ENCODE measurements at regions not wholly inside any gene's neighbourhood (a gene's known extent, or its start where the extent isn't known, plus 50 kb on each side); places are given as distances from the start of the nearest gene placed in this dataset.
"Not testable (repeated sequence)": the region's sequence is repeated elsewhere in the genome, so short reads cannot be mapped to it uniquely, and the experiment has no call there.

DNA sequence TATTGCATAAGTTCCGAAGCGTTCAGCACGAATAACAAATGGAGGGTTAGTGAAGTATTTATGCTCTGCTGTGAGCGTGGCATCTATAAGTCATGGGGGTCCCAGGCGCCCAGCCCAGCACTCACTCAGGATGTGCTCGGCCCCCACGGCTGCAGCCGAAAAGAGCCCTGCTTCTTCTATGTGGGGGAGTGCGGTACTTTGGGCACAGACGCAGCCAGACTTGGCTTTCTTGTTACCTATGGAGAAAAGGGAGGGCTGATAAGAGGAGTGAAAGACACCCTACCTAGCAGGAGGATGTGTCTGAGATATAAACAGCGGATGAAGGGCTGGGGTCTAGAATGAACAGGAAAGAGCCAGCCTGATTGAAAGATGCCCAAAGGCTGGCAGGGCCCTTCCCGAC, 51.4 kb downstream of the MRPL36 start:
- DNase-seq = no peak

DNA sequence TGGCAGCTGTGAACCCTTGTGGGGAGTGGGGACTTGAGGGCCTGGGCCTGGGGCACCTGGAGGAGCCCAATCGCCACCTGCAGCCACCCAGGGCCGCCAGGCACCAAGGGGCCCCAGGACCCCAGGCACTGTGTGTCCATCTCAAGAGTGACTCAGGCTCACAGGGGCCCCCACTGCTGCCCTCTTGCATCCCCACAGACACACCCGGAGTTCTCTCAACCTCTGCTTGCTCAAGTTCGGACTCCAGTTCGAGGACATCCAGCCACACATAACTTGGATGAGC, 51.9 kb downstream of the MRPL36 start:
- DNase-seq = no peak

DNA sequence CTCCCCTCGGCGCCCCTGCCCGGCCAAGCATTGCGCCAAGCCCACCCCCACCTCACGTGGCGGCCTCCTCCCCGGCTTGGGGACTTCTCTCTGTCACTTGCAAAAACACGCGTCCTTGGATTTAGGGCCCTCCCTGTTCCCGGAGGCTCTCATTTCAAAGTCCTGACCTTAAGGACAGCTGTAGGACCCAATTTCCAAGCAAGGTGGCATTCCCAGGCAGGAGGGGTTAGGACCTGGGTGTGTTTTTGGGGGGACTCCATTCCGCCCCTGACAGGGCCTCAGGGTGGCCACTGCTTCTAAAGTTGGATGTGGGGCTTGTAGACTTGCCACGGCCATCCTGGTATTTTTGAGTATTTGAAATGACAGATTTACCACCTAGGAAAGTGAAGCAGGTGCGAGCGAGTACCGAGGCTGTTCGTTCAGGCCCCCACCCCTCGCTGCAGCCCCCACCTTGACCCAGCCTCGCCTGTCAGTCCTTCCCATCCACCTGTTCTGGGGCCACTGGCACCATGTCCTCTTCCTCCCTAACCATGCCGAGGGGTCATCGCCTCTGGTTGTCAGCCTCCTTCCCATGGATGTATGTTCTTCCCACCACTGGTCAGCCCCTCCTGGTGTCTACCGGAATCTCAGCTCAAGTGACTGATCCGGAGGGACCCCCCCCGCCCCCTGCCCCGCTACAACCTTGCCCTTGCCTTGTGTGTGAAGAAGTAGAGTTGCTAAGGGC, 52.4 kb downstream of the MRPL36 start:
- DNase-seq = no peak

DNA sequence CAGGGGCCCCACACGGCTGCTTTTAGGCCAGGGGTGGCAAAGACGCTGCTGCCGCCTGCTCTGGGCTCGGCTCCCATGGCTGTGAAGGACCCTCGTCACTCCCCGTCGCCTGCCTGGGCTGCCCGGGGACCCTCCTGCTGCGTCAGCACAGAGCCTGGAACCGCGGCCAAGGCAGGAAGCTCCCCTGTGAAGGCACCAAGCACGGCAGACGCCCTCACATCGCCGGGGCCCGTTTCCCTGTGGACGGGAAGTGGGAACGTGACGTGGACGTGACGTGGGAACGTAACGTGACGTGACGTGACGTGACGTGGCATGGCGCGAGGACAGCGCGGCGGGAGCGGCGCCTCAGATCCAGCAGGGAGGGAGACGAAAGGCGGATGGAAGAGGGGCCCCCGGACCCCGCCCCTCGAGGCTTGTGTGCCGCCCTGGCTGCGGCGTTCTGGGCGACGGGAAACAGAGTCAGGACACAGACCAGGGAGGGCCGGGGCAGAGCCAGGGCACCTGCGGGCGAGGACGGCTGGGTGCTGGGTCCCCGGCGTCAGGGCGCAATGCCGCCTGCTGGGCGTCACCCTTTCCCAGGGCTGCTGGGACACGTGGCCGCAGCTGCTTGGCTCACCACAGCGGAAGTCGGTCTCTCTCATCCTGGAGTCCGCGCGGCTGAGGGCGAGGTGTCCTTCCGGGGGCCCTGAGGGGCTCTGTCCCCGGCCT, 53.1 kb downstream of the MRPL36 start:
- no peak for DNase-seq

DNA sequence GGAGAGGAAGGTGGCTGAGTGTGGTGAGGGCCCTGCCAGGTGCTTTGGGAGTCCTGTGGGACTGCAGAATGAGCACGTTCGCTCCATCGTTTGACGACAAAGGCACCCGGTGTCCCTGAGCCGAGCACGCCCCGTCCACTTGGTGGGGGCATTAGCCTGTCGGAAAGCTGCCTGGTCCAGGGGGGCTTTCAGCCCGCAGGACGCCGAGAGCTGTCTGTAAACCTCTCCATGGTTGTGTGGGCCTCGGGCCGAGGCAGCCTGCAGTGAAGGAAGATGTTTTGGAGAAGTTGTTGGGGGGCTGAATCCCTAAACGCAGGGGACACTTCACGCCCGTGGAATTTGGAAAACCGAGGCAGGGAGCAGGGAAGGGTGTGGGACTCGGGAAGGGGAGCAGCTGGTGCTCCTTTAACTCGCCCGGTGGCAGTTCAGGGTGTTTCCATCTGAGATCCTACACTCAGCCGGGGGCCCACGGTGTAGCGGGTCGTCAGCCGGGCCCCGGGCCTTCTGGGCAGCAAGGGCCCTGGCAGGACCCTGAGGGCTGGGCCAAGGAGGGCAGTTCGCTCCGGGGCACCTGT, 53.8 kb downstream of the MRPL36 start:
- no peak for DNase-seq

DNA sequence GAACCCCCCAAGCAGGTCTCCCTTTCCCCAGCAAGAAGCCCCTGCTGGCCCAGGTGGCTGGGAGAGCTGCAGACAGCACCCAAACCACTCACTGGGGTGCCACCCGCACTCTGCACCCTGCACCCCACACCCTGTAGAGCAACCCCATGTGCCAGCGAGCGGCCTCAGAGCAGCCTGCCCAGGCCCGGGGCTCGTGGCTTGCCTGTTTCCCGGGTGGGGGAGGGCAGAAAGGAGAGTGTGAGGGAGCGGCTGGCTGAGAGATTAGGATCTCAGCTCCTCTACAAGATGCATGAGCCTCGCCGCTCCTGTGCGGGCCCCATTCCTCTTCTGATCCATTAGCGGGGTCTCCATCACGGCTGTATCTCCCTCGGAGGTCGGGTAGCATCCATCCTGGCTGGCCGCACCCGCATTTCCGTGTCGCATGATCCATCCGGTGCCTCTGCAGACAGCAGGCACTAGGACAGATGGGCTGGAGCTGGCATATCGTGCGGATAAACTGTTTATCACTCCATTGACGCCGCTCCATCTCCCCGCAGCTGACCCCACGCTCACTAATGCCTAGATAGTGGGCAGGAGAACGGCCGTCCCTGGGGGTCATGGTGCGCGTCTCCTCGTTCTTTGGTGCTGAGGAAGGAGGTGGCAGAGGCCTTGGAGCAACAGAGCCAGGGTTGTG, 54.4 kb downstream of the MRPL36 start:
- DNase-seq = no peak

DNA sequence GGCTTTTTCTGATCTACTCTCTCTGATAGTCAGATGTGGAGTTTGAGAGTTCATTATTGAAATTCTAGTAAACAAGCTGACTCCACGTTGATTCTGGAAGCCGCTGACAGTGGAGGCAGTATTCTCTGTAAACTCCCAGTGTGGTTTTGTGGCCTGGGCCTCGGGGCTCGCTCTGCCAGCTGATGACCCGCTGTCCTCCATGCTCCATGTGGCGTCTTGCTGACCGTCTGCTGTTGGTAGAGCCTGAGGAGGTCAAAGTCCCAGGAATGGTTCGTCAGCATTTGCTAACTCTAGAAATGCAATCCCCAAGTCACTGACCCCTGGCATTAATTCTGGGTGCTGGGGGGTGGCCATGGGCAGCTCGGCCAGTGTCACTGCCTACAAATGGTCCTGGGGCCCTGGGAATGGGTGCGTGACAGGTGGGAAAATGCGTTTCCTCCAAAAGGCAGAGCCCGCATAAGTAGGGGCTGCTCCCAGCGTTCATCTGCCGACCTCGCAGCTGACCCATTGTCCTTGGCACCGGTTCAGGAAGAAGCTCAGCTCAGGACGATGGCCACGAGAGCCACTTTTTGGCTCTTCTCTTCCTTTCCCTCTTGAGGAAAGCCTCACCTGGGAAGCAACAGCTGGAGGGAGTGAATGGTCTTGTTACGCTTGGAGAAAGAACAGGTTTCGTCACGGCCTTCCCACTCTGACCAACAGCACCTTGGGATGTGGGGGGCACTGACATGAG, 55.1 kb downstream of the MRPL36 start:
- no peak for DNase-seq

DNA sequence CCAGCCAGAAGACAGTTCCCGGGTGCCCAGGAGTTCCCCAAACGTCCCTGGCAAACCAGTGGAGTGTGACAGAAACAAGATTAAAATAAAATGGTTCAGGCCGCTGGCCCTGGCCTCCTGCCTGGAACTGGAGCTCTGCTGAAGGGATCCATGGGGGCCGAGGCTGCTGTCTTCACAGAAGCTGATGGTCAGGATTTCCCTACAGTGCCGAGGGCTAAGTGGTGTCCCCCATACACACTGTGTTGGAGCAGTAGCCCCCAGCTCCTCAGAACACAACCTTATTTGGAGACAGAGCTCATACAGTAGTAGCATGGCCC, 55.9 kb downstream of the MRPL36 start:
- DNase-seq = no peak

DNA sequence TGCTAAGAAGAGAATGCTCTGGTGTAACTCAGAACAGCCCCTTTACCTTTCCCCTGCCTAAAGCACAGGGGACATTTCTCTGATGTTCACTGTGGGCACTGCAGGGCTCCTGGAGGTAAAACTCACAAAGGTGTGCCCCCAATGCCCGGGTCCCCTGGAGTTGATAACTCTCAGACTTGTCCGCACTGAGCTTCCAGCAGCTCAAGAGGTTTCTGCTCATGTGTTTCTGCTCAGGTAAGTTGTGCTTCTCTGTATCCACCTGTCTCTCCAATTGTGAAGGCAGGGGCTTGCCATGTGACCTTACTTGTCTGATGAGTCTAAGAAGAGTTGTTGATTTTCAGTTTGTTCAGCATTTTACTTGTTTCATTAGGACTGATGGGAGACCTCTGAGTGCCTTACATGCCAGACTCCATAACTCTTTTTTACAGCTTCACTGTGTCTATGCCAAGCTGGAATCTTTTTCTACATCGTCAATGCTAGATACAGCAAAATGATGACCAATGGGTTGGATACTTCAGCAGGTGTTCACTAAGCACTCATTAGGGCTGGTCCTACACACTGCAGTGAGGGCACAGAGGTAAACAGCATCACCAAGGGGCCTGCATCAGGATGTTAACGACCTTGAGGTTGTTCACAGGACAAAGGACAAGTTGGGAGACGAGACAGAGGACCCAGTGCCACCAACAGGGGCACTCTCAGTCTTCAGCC, 56.4 kb downstream of the MRPL36 start:
- DNase-seq = no peak

DNA sequence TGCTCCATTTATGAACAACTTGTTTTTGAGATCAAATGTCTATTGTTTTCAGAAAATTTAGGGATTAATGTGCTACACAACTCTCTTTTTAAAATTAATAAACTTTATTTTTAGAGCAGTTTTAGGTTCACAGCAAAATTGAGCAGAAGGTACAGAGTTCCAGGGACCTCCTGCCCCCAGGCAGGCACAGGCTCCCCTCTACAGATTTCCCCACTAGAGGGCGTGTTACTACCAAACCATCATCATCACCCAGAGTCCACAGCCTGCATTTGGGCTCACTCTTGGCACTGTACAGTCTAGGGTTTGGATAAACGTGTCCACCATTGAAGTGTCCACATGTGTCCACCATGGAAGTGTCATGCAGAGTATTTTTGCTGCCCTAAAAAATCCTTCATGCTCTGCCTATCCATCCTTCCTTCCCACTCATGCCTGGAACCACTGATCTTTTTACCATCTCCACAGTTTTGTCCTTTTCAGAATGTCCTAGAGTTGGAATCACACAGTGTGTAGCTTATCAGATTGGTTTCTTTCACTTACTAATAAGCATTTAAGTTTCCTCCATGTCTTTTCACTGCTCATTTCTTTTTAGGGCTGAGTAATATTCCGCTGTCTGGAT, 61.7 kb downstream of the MRPL36 start:
- DNase-seq = peak; percentile 30

DNA sequence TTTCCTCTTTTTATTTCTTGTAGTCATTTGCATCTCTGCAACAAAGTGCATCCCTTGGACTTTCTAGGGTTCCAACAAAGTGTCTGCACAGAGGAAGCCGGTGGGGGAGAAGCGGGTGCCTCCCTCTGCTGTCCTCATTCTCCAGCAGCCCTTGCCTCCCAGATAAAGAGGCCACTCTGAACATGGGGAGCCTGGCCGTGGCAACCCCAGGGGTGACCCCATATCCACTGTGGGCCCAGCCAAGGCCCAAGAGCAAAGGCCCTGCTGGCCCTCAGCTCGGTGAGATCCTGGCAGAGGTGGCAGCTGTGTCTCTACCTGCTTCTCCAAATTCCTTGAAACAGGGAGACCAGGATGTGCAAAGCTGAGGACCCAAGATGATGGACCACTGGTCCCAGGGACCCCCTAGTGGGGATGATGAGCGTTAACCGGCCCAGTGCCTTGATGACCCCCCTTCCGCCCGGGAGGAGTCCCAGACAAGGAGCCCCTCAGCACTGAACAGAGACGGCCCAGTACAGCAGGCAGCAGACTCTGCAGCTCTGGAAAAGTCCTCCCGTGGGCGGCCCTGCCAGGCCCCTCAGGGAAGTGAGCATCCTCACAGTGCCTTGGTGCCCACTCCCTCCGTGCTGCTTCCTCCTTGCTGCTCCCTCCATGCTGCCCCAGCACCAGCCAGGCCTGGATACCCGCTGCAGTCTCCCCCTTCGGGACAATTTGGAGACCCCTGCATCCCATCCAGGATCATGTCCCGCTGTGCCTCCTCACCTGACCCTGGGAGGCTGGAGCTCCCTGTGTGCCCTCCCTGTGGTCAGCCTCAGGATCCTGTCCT, 62.5 kb downstream of the MRPL36 start:
- DNase-seq = no peak

DNA sequence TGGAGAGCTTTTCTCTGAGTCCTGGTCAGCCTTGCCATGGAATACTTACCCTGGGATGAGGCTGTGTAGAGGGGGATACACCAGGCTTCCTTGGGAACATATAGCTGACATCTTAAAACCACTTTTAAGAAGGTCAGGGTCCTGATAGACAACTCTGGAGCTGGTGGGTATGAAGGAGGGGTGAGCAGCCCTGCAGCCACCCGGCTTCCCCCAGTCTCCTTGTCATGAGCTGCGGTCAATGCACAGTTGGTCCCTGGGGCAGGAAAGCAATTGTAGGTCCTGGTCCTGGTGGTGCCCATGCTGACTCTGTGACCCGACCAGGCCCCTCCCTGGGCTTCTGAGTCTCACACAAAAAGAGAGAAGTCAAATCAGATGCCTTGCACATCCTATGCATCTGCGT, 63.6 kb downstream of the MRPL36 start:
- DNase-seq = no peak

DNA sequence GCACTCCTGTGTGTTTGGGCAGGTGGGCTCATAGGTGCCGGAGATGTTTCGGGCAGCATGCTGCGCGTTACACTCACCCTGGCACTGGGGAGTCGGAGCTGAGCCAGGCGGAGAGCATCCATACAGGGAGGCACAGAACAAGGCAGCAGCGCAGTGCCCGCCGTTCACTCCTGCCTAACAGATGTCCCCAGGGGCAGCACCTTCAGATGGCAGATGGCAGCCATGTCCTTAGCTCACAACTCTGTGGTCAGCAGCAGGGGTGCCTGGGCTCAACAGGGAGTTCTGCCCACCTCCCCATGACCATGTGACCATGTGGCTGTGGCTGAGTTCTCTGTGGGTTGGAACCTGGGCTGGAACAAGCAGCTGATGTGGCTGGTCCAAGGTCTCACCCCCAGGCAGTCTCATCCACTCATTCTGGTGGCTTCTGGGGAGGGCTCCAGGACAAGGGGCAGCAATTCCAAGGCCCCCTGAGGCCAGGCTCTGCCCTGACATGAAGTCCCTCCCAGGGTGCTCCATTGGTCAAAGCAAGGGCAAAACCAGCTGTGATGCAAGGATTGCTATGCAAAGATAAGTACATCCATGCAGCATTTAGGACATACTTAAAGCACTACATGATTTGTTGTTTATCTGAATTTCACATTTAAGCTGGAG, 64.2 kb downstream of the MRPL36 start:
- DNase-seq = no peak

DNA sequence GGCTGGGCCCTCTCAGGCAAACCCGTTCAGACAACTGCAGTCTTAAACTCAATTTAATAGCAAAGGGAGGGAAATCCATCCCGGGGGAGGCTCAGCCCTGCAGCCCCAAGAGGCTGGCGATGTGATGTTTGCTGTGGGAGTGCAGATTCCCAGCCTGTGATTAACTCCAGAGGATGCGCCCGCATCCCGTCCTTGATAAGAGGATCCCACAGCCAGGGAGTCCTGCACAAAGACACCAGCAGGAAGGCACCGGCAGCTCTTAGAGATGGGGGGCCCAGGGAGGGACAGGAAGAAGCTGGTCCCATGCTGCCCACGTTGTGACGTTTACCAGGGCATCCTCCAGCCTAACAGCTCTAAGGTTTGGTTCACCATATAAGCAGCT, 64.7 kb downstream of the MRPL36 start:
- DNase-seq = no peak

DNA sequence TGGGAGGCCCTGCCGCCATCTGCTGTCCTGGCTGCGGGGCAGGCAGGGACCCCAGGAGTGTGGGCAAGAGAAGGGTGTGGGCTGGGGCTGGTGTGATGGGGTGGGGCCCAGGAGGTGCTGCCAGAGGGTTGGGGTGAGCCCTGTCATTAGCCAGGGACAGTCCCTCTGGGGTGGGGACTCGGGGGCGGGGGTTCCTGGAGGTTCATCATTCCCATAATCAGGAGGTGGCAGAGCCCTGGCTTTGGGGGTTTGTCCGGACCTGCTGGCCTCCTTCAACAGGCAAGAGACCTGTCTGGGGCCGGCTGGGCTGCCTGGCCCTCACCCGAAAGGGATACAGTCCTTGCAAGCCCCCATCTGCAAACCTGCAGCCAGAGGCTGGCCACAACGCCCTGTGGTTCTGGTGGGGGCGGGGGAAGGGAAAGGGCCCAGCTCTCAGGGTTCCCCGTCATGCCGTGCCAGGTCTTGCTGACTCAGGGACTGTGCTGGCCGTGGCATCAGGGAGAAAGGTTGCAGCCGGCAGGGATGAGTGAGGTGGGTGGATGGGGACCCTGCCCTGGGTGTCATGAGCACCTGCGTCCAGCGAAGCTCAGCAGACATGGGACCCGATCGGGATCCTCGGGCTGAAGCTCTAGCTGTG, 65.2 kb downstream of the MRPL36 start:
- DNase-seq = no peak

DNA sequence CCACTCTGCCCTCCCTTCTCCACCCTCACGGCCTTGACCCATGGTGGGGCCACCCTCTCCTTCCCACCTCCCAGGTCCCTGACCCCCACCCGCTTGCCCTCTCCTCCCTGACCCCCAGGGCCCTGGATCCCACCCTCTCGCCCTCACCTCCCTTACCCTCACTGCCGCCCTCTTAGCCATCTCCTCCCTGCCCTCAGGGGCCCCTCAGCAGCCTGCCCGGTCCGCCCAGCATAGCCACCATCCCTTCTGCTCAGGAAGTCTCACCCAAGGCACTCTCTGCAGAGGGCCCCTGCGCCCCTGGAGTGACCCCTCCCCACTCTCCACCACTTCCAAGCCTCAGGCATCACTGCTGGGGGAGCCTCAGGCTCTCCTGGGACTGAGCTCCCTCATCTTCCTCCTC, 66.3 kb downstream of the MRPL36 start:
- DNase-seq = no peak

DNA sequence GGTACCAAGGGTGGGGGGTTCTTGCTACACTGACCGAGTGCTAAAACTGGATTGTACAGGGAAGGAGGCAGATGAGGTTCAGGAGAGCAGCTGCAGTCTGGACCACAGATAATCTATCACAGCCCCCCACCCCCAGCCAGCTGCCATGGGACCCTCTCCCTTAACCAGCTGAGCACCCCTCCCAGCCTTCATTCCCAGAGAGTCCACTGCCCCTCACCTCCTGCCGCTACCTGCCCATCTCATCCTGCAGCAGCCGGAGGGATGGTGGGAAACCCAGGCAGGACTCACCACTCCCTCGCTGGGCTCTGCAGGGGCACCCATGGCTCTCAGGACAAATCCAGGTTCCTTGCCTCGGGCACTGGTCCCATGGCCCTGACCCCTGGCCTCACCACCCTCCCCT, 66.7 kb downstream of the MRPL36 start:
- no peak for DNase-seq

DNA sequence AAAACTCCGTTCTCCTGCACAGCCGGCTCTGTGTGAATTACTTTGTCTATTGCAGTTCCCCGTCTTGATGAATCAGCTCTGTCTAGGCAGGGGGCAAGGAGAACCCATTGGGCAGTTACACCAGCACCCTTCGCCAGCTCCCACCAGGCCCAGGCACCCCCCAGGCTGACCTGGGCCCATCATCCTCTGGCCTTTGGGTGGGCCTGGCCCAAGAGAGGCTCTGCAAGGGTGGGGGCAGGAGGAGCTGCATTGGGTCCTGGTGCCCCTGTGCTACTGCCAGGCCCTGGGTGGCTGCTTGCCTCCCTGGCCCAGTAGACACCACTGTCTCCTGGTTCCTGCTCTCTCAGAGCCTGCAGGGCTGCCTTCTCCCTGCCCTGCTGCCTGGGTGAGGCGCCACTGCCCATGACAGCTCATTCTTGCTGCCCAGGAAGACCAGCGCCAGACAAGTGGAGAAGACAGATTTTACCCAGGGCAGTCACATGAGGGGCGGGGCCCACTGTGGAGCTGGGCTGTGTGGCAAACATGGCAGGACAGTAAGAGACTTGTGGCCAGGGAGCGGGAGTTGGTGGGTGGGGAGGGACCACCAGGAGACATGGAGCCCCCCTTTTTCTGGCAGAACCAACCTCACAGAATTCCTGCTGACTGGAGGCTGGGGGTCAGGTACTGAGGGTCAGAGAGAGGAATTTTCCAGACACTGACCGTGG, 67.2 kb downstream of the MRPL36 start:
- DNase-seq = no peak

DNA sequence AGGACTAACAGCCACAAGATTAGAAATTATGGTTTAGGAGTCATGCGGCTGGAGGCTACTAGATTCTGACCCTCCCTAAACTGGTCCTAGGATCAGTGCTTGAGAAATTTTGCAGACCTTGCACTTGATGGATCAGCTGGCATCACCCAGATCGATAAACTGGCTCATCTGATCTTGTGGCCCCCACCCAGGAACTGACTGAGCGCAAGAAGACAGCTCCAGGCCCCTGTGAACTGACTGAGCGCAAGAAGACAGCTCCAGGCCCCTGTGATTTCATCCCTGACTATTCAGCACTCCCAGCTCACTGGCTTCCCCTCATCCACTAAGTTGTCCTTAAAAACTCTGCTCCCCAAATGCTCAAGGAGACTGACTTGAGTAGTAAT, 67.8 kb downstream of the MRPL36 start:
- DNase-seq = not testable (repeated sequence)
